ENCODE measurements at regions not wholly inside any gene's neighbourhood (a gene's known extent, or its start where the extent isn't known, plus 50 kb on each side); places are given as distances from the start of the nearest gene placed in this dataset.

DNA sequence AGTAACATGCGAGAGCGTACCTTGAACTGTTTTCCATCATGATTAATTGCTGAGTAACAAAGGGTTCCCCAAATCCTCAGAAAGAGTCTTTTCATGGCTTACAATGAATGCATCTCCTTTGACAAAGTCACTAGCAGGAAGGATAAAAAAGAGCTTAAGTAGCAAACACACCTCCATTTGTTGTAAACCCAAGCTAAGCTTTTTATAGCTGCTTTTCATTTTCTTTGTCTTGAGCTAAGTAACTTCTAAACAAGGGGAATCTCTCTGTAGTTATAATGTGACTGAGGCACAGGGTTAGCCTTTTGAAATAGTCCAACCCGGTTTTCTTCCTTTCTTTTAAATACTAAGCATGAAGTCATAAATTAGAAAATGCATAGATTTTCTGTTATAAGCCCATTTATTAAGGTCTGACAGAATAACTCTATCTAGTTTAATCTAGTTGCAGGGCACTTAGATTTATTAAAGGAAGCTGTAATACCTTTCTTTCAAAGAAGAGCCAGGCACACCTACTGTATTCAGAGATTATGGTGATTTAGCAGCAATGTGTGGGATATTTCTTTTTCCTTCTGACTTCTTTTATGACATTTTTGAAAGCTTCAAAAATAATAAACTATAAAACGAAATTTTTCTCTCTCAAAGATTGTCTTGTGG, 226.9 kb upstream of the SMIM31 start:
- TF ChIP-seq, protein P1, sequence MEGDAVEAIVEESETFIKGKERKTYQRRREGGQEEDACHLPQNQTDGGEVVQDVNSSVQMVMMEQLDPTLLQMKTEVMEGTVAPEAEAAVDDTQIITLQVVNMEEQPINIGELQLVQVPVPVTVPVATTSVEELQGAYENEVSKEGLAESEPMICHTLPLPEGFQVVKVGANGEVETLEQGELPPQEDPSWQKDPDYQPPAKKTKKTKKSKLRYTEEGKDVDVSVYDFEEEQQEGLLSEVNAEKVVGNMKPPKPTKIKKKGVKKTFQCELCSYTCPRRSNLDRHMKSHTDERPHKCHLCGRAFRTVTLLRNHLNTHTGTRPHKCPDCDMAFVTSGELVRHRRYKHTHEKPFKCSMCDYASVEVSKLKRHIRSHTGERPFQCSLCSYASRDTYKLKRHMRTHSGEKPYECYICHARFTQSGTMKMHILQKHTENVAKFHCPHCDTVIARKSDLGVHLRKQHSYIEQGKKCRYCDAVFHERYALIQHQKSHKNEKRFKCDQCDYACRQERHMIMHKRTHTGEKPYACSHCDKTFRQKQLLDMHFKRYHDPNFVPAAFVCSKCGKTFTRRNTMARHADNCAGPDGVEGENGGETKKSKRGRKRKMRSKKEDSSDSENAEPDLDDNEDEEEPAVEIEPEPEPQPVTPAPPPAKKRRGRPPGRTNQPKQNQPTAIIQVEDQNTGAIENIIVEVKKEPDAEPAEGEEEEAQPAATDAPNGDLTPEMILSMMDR (conservative IDR thresholded peaks at IDR 0.05; ENCODE audit: low read length), result no peak
- TF ChIP-seq EZH2phosphoT487 (IDR thresholded peaks at IDR 0.05; ENCODE audit: borderline replicate concordance, low read depth, low read length), result no peak

All from OCI-LY7 (cell line).